IMR-90 (cell line): ENCODE measurements at regions not wholly inside any gene's neighbourhood (a gene's known extent, or its start where the extent isn't known, plus 50 kb on each side); places are given as distances from the start of the nearest gene placed in this dataset.

Experiments used
- ATAC-seq: fragments of 200-7000 bp; cut with Tn5 transposase; 2 replicates; pipeline ENCODE4 v1.9.1; 2020; ENCODE audit warnings: low read depth, mild to moderate bottlenecking, moderate library complexity
- BruUV-seq: library from RNA; stranded (reverse); fragments of 400-500 nt; replicated peaks from 2 replicates; lab custom pipeline; 2021; lab: Mats Ljungman, UMichigan
- CTCF ChIA-PET: fragments of 300-600 bp; formaldehyde crosslinking; extraction: SDS; loops from one replicate; lab custom pipeline; 2021; ENCODE audit warnings: antibody characterized with exemption; lab: Yijun Ruan, JAX
- POLR2A ChIA-PET: fragments of 300-600 bp; sonication (Branson Sonifier 250); formaldehyde crosslinking; loops from one replicate; lab custom pipeline; 2022; ENCODE audit warnings: antibody characterized with exemption; ENCODE audit not compliant: unreplicated experiment; lab: Charles Lee
- DNase-seq: peaks from one replicate; pipeline ENCODE4 v3.0.0; 2013
- H2AFZ ChIP-seq: replicated peaks from 2 replicates; pipeline ENCODE3; 2013; ENCODE audit warnings: low read length, mild to moderate bottlenecking; ENCODE audit not compliant: poor library complexity
- H2AK5ac ChIP-seq: 2 replicates; pipeline ENCODE4 v1.6.1; 2013; ENCODE audit warnings: low read depth, low read length, inconsistent platforms
- H2AK9ac ChIP-seq: replicated peaks from 2 replicates; pipeline ENCODE3; 2013; ENCODE audit warnings: mild to moderate bottlenecking, low read depth, low read length, moderate library complexity; ENCODE audit not compliant: poor library complexity
- H2BK120ac ChIP-seq: 2 replicates; pipeline ENCODE4 v1.6.1; 2013; ENCODE audit warnings: low read depth, low read length, inconsistent platforms
- H2BK15ac ChIP-seq: 3 replicates; pipeline ENCODE4 v1.6.1; 2013; ENCODE audit warnings: low read depth, low read length, inconsistent platforms
- H2BK20ac ChIP-seq: 2 replicates; pipeline ENCODE4 v1.6.1; 2013; ENCODE audit warnings: low read depth, mild to moderate bottlenecking, inconsistent platforms, low read length, moderate library complexity
- H2BK5ac ChIP-seq: 2 replicates; pipeline ENCODE4 v1.6.1; 2013; ENCODE audit warnings: mild to moderate bottlenecking, low read depth, low read length, inconsistent platforms; ENCODE audit not compliant: poor library complexity, severe bottlenecking
- H3K14ac ChIP-seq: replicated peaks from 2 replicates; pipeline ENCODE4 v1.6.1; 2013; ENCODE audit warnings: low read depth, low read length, inconsistent platforms
- H3K18ac ChIP-seq: 2 replicates; pipeline ENCODE4 v1.6.1; 2013; ENCODE audit warnings: low read depth, low read length, control low read depth
- H3K23ac ChIP-seq: 2 replicates; pipeline ENCODE4 v1.6.1; 2013; ENCODE audit warnings: low read depth, low read length, inconsistent platforms
- H3K27ac ChIP-seq: 2 replicates; pipeline ENCODE4 v1.5.1; 2013; ENCODE audit warnings: mild to moderate bottlenecking, control low read depth, low read length; ENCODE audit not compliant: insufficient read depth
- H3K27me3 ChIP-seq: 2 replicates; pipeline ENCODE4 v1.6.1; 2013; ENCODE audit warnings: low read length; ENCODE audit not compliant: control insufficient read depth, insufficient read depth
- H3K36me3 ChIP-seq: 2 replicates; pipeline ENCODE4 v1.6.1; 2013; ENCODE audit warnings: low read length, mixed read lengths; ENCODE audit not compliant: control insufficient read depth, insufficient read depth
- H3K4ac ChIP-seq: 2 replicates; pipeline ENCODE4 v1.6.1; 2013; ENCODE audit warnings: low read depth, low read length, inconsistent platforms
- H3K4me1 ChIP-seq: 2 replicates; pipeline ENCODE4 v1.6.1; 2013; ENCODE audit warnings: low read length, mixed read lengths; ENCODE audit not compliant: control insufficient read depth, insufficient read depth
- H3K4me2 ChIP-seq: 2 replicates; pipeline ENCODE4 v1.6.1; 2013; ENCODE audit warnings: low read depth, mild to moderate bottlenecking, control low read depth, low read length, moderate library complexity
- H3K4me3 ChIP-seq: 2 replicates; pipeline ENCODE4 v1.5.1; 2013; ENCODE audit warnings: low read depth, mild to moderate bottlenecking, control low read depth, low read length, moderate library complexity; ENCODE audit not compliant: insufficient read depth
- H3K56ac ChIP-seq: 2 replicates; pipeline ENCODE4 v1.6.1; 2013; ENCODE audit warnings: low read length, inconsistent platforms; ENCODE audit not compliant: insufficient read depth; ENCODE audit errors: extremely low read depth
- H3K79me1 ChIP-seq, 2 experiments: 2 replicates each; pipeline ENCODE4 v1.6.1; 2013; ENCODE audit warnings: low read length in 2 of 2, inconsistent platforms in 1 of 2, low read depth in 1 of 2
- H3K9ac ChIP-seq: 2 replicates; pipeline ENCODE4 v1.6.1; 2013; ENCODE audit warnings: low read depth, low read length, control low read depth
- H3K9me1 ChIP-seq: 2 replicates; pipeline ENCODE4 v1.6.1; 2013; ENCODE audit warnings: low read length, inconsistent platforms; ENCODE audit not compliant: insufficient read depth
- H3K9me3 ChIP-seq: 2 replicates; pipeline ENCODE4 v1.6.1; 2013; ENCODE audit warnings: low read length; ENCODE audit not compliant: control insufficient read depth, insufficient read depth
- H4K20me1 ChIP-seq: 2 replicates; pipeline ENCODE4 v1.6.1; 2013; ENCODE audit warnings: low read length, inconsistent platforms; ENCODE audit not compliant: insufficient read depth
- H4K5ac ChIP-seq: 2 replicates; pipeline ENCODE4 v1.6.1; 2013; ENCODE audit warnings: mild to moderate bottlenecking, low read depth, low read length, control low read depth
- H4K8ac ChIP-seq, 2 experiments: 2 replicates each; pipeline ENCODE4 v1.6.1; 2013; ENCODE audit warnings: low read depth in 2 of 2, low read length in 2 of 2, control low read depth in 1 of 2, inconsistent platforms in 1 of 2
- H4K91ac ChIP-seq: 2 replicates; pipeline ENCODE4 v1.6.1; 2013; ENCODE audit warnings: low read depth, low read length, inconsistent platforms; ENCODE audit not compliant: insufficient read depth
- BHLHE40 ChIP-seq: fragments of 150-350 bp; IDR thresholded peaks from 2 replicates; pipeline ENCODE4 v1.6.1; 2016; ENCODE audit warnings: mild to moderate bottlenecking, low read depth, low read length
- CTCF ChIP-seq: conservative IDR thresholded peaks from 2 replicates; pipeline ENCODE4 v1.5.1; 2012; ENCODE audit warnings: mild to moderate bottlenecking, low read depth, low read length, improper control_type of control experiment
- MAFK ChIP-seq: IDR thresholded peaks from 2 replicates; pipeline ENCODE4 v1.6.1; 2012; ENCODE audit warnings: low read depth, low read length, improper control_type of control experiment
- MAZ ChIP-seq: IDR thresholded peaks from 2 replicates; pipeline ENCODE4 v1.6.1; 2012; ENCODE audit warnings: low read depth, mild to moderate bottlenecking, low read length, improper control_type of control experiment, moderate library complexity, borderline replicate concordance
- NFE2L2 ChIP-seq: fragments of 150-350 bp; IDR thresholded peaks from 2 replicates; pipeline ENCODE4 v1.6.1; 2016; ENCODE audit warnings: low read depth, mild to moderate bottlenecking, low read length
- POLR2A ChIP-seq: IDR thresholded peaks from 2 replicates; pipeline ENCODE4 v1.6.1; 2012; ENCODE audit warnings: mild to moderate bottlenecking, low read depth, low read length
- RFX5 ChIP-seq: IDR thresholded peaks from 2 replicates; pipeline ENCODE4 v1.8.0; 2012; ENCODE audit warnings: low read depth, mild to moderate bottlenecking, low read length, moderate library complexity
- whole genome bisulfite sequencing, 2 experiments: methylation state at CpG; one replicate each; pipeline versions ENCODE4 v1.1.5 to v1.1.7; 2013; ENCODE audit warnings: missing lambda C conversion rate in 2 of 2; ENCODE audit not compliant: insufficient read length in 1 of 2; ENCODE audit errors: extremely low coverage in 2 of 2; 5-methylcytosine and 5-hydroxymethylcytosine counted together
- dilution Hi-C: fragments of 300-500 bp; cut with HindIII; formaldehyde crosslinking; loops from one replicate; pipeline ENCODE4 v1.14.3; 2018; ENCODE audit warnings: low sequenced_read_pairs; ENCODE audit not compliant: unreplicated experiment
- in situ Hi-C: fragments of 300-500 bp; cut with MboI; formaldehyde crosslinking; loops from 3 replicates; pipeline ENCODE4 v1.14.3; 2019; ENCODE audit warnings: low sequenced_read_pairs, inconsistent platforms, mixed read lengths
- intact Hi-C: fragments of 100-400 bp; cut with micrococcal nuclease; formaldehyde crosslinking; loops from 2 replicates; pipeline ENCODE4 v1.10.0; 2022
- TF ChIP-seq, protein P1 (sequence below): fragments of 150-350 bp; IDR thresholded peaks from 2 replicates; pipeline ENCODE4 v1.6.1; 2017; ENCODE audit warnings: mild to moderate bottlenecking, antibody characterized with exemption, low read length, low read depth

DNA sequence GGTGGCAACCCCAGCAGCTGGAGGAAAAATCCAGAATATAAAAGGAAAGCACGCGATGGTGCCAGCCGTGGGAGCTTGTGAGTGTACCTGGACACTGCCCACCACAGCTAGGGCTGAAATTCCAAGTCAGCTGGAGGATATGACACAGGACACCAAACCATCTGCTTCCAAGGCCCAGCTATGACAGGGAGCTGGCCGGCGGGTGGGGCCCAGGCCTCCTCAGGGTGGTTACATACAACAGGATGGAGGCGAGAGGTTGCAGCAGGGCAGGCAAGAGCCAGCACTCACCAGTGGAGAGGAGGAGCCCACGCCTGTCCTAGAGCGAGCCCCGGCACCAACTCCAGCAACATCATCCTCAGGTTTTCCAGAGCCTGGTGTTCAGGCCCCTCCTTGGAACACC, 163.2 kb upstream of the RPL38 start:
- dilution Hi-C loops, result no loop called here
- no peak overlapping the region for H2AK9ac ChIP-seq
- no peak overlapping the region for H4K5ac ChIP-seq
- no peak overlapping the region for H2BK20ac ChIP-seq
- no peak overlapping the region for H2BK5ac ChIP-seq
- no peak overlapping the region for H2AFZ ChIP-seq
- H3K4me2 ChIP-seq, result no peak overlapping the region
- POLR2A ChIA-PET, result no interaction called here
- no peak overlapping the region for H2AK5ac ChIP-seq
- DNase-seq, result no peak
- H3K4me3 ChIP-seq, result no peak overlapping the region
- H2BK15ac ChIP-seq, result no peak overlapping the region
- H3K23ac ChIP-seq, result no peak overlapping the region
- H4K20me1 ChIP-seq, result no peaks in the 10 kb centered on the region
- H3K4me1 ChIP-seq, result no peaks in the 10 kb centered on the region
- no peak for TF ChIP-seq CTCF
- TF ChIP-seq MAZ, result no peak
- no peak for TF ChIP-seq BHLHE40
- TF ChIP-seq, protein P1, sequence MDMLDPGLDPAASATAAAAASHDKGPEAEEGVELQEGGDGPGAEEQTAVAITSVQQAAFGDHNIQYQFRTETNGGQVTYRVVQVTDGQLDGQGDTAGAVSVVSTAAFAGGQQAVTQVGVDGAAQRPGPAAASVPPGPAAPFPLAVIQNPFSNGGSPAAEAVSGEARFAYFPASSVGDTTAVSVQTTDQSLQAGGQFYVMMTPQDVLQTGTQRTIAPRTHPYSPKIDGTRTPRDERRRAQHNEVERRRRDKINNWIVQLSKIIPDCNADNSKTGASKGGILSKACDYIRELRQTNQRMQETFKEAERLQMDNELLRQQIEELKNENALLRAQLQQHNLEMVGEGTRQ, result no peak
- TF ChIP-seq RFX5, result no peak
- no peak for TF ChIP-seq MAFK
- TF ChIP-seq POLR2A, result no peak
- TF ChIP-seq NFE2L2, result no peak
- H3K9me3 ChIP-seq, result peaks cover 38% of the 10 kb centered on the region
- no TSS peak for BruUV-seq
- ATAC-seq, result no peak
- no peak overlapping the region for H4K91ac ChIP-seq
- no peak overlapping the region for H3K56ac ChIP-seq
- no peak overlapping the region for H3K4ac ChIP-seq
- no peaks in the 10 kb centered on the region for H3K79me1 ChIP-seq
- H3K14ac ChIP-seq, result no peak overlapping the region
- intact Hi-C loops, result no loop called here
- H3K9me1 ChIP-seq, result no peaks in the 10 kb centered on the region
- no CpG with 5 or more reads among the region's 9 CpGs for WGBS, 2 experiments
- no peak overlapping the region for H3K18ac ChIP-seq
- no peak overlapping the region for H2BK120ac ChIP-seq
- in situ Hi-C loops, result loop anchor here (10.0 kb wide), 1 partner anchor 55 kb away; no protein-coding TSS in a partner anchor
- CTCF ChIA-PET, result no interaction called here
- no peak overlapping the region for H3K9ac ChIP-seq
- no peak overlapping the region for H4K8ac ChIP-seq
- no peak overlapping the region for H3K27ac ChIP-seq
- H3K36me3 ChIP-seq, result no peaks in the 10 kb centered on the region
- H3K27me3 ChIP-seq, result no peaks in the 10 kb centered on the region
